GM19438 (cell line): ENCODE measurements at regions not wholly inside any gene's neighbourhood (a gene's known extent, or its start where the extent isn't known, plus 50 kb on each side); places are given as distances from the start of the nearest gene placed in this dataset.
"Not testable (repeated sequence)": the region's sequence is repeated elsewhere in the genome, so short reads cannot be mapped to it uniquely, and the experiment has no call there.

ENCODE experiments used
- ATAC-seq: cut with Tn5 transposase; IDR thresholded peaks from one replicate; pipeline ENCODE4 v1.9.1; 2021; ENCODE audit warnings: low read depth; ENCODE audit not compliant: unreplicated experiment

GRCh38 chr12:126290456-126290855 lies 1225.2 kb downstream of the AACS start:
- no peak for ATAC-seq

DNA sequence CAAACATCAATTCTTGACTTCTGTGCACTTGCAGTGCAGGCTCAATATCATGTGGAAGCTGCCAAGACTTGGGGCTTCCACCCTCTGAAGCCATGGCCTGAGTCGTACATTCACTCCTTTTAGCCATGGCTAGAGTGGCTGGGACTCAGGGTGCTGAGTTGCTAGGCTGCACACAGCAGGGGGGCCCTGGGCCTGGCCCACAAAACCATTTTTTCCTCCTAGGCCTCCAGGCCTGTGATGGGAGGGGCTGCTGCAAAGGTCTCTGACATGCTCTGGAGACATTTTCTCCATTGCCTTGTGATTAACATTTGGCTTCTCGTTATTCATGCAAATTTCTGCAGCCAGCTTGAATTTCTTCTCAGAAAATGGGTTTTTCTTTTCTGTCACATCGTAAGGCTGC lies 1226.8 kb downstream of the AACS start:
- not testable (repeated sequence) for ATAC-seq

DNA sequence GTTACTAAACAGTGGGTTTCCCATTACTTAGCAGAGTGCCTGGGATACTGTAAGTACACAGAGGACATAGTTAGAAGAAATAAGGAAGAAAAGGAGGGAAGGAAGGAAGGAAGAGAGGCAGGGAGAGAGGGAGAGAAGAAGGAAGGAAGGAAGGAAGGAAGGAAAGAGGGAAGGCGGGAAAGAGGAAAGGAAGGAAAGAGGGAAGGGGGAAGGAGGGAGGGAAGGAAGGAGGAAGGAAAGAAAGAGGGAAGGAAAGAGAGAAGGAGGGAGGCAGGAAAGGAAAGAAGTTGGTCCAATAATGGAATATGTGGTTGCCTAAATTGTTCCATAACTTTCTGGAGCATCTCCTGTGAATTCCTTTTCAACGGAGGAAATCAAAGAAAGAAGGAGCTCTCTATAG lies 1230.4 kb downstream of the AACS start:
- ATAC-seq = no peak

- ATAC-seq = no peak
These were observed 1244.0 kb downstream of the AACS start for GRCh38 chr12:126309278-126309677.

DNA sequence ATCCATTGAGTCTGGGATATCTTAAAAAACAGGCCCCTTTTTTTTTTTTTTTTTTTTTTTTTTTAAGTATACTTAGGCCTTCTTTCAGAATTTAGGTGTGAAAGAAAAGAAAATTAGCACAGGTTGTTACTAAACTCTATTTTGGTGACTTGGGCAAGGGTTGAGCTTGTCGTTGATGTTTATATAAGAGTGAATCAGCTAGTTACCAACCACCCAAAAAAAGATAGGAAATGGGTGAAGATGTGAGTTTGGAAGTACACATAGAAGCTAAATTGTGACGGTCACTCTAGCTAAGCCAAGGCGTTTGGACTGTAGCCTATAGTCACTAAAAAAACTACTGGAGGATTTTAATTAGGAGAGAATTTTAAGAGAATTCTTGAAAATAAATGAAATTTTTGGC lies 1247.2 kb downstream of the AACS start:
- ATAC-seq = no peak

DNA sequence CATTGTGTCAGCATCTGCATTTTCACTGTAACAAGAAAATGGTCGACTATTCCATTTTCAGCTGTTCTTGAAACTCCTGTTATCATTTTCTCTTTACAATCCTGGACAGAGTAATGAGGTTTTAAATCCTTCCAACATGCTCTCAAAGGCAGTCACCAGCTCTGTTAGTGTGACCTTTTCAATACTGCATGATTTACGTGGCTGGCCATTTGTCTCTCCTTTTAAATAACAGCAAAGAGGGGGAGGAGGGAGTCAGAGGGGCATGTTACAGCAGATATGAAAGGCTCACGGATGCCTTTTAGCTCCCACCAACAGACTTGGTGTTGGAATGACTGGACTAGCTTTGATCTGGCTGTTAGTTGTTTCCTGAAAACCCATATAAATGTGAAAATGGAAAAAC lies 1251.2 kb downstream of the AACS start:
- no peak for ATAC-seq

DNA sequence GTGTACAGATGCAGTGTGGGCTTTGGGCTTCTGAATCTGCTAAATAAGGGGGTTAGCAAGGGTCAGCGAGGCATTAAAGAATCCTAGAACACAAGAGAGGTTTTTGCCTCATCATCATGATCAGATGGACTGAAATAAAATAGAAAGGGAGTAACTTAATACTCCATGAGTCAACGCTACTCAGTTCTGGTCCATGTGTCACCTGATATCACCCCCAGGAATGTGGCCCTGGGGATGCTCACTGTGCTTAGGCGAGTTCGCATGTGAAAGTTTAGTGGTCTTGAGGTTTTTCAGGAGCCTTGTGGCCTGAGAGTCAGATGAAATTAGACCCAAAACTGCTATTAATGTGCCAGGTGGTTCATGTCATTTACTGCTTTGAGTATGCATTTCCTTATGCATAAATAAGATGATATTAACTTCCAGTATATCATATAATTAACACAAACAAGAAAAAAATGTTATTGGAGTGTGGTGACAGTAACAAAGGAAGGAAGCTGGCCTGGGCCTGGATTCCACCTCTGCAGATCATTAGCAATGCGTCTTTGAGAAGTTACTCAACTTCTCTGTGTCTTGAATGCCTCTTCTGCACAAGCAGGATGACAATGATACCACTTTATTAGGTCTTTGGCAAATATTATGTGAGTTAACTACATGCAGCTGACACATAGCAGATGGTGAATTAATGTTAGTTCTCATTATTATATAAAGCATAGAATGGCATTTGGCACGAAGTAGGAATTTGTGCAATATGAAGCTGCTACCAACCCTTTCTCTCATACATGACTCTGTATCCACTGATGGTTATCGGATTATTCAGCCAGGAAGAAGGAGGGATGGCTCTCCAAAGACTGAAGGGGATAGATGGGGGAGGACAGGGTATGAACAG lies 1272.6 kb downstream of the AACS start:
- no peak for ATAC-seq

- no peak for ATAC-seq
These were observed 1277.6 kb downstream of the AACS start for GRCh38 chr12:126342866-126343265.

GRCh38 chr12:126343321-126343720 lies 1278.1 kb downstream of the AACS start:
- ATAC-seq = no peak

- ATAC-seq = no peak
These were observed 1280.9 kb downstream of the AACS start for GRCh38 chr12:126346087-126346486.

DNA sequence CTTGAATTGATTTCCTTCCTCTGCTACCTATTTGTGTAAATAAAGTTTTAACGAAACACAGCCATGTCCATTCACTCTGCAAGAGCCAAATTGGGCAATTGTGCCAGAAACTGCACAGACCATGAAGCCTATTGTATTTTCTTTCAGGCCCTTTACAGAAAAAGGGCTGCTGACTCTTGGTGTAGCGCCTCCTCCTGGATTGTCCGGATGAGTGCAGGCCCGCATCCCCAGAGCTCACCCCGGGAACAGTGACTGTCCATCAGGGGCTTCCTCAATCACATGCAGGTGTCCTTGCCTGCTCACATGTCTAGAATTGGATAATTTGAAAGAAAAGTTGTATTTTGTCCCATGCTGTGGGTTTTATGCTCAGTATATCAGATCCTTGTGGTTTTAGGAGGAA lies 1282.2 kb downstream of the AACS start:
- no peak for ATAC-seq

GRCh38 chr12:126349383-126349782 lies 1284.1 kb downstream of the AACS start:
- no peak for ATAC-seq

GRCh38 chr12:126353604-126354003 lies 1288.4 kb downstream of the AACS start:
- ATAC-seq = no peak

DNA sequence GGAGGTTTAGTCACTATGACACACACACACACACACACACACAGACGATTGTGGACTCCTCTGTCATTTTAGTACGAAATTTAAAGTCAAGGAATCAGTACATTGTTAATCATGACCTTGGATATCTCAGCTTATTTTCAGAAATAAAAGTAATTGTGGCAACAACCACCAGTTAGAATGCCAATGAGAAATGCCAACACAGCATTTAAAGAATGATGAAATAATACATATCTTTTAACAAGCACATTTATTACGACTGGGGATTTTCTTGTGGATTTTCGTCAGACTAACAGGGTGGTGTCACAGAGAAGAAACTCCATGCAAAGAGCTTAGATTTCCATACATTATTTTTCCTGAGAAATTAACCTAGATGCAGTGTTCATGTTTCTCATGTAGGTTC lies 1289.4 kb downstream of the AACS start:
- no peak for ATAC-seq

DNA sequence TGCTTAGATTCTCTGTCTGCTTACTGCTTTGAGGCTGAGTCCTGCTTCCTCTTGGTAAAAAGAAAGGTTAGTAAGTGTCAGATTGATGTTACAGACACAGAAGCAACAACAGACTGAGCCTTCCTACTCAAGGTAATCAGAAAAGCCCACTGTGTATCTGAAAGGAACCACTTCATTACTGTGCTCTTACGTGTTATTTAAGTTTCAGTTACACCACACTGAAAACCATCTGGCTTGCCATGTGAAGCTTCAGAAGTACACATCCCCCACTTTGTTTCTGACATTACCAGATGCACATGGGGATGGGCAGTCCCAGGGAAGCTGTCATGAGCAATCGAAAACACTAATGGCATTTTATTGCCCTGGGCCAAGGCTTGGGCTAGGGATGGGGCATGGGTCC lies 1290.1 kb downstream of the AACS start:
- ATAC-seq = no peak

DNA sequence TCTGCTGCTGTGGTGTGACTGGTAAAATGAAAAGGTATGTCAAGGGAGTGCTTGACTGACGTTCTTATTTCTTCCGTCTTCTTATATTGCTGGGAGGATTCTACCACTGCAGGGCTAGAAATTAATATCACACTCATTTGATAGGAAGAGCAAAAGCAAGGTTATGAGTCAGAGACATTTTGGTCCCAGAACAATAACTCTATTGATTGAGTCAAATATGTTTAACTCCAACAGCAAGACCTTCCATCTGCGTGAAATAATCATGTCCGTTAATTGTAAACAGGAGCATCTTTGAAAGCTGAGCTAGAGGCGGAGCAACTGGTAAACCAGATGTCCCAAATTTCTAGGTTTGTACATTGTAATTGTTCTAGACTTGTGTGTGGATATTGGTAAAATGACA lies 1293.6 kb downstream of the AACS start:
- ATAC-seq = no peak

- ATAC-seq = no peak
These were observed 1294.0 kb downstream of the AACS start for GRCh38 chr12:126359216-126359615.

DNA sequence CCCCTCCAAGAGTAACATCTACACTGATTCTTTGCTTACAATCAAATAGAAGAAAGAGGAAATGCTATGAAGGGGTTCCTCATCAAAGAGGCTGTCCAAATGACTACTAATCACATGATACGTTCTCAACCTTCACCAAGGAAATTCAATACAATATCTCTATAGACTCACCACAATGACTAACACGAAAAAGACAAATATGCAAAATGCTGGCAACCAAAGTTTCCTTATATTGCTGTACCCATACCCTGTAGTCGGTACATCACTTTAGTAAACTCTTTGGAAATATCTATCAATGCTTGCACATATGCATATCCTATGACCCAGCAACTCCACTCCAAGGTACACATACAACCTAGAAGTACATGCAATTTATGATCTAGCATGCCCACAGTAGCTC lies 1296.6 kb downstream of the AACS start:
- no peak for ATAC-seq

- ATAC-seq = no peak
These were observed 1297.3 kb downstream of the AACS start for GRCh38 chr12:126362493-126362892.

GRCh38 chr12:126362964-126363363 lies 1297.7 kb downstream of the AACS start:
- no peak for ATAC-seq

- ATAC-seq = no peak
These were observed 1304.5 kb downstream of the AACS start for GRCh38 chr12:126369487-126370463.
